ENCODE measurements at regions not wholly inside any gene's neighbourhood (a gene's known extent, or its start where the extent isn't known, plus 50 kb on each side); places are given as distances from the start of the nearest gene placed in this dataset.
"Not testable (repeated sequence)": the region's sequence is repeated elsewhere in the genome, so short reads cannot be mapped to it uniquely, and the experiment has no call there.

DNA sequence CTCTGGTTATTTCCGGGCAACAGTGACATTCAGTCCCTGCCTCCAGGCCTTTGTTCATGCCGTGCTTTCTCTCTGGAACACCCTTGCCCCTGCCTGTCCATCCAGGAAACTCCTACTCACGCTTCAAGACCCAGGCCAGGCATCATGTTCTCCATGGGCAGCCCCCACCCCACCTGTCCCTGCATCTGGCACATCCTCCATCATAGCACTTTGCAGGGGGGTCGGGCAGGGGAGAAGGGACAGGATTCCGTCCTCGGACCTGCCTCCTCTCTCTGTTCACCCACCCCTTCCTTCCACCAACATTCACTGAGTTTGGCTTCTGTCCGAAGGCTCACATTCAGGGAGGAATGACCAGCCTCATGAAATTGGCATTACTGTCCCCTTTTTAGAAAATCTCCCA is 206.1 kb downstream of the MATN1 start:
- not testable (repeated sequence) for ATAC-seq (ENCODE audit: insufficient read depth, low FRiP score); H3K4me3 ChIP-seq; H3K9me3 ChIP-seq (ENCODE audit: control insufficient read depth in 4 of 4, insufficient read depth in 3 of 4, low read length in 3 of 4); H3K4me1 ChIP-seq (ENCODE audit: control insufficient read depth in 5 of 5, insufficient read depth in 5 of 5, low read length in 5 of 5); H3K9ac ChIP-seq (ENCODE audit: insufficient read depth in 1 of 2, low read length in 2 of 2); H3K27me3 ChIP-seq (ENCODE audit: control insufficient read depth in 3 of 3, insufficient read depth in 3 of 3, low read length in 2 of 3); H3K27ac ChIP-seq (ENCODE audit: low read depth in 1 of 2, low read length in 1 of 2); H3K36me3 ChIP-seq (ENCODE audit: control insufficient read depth in 4 of 4, insufficient read depth in 4 of 4, low read length in 4 of 4); DNase-seq
- 71 to 74% methylated on average over 7 of the region's 7 CpGs for WGBS, 2 donors

DNA sequence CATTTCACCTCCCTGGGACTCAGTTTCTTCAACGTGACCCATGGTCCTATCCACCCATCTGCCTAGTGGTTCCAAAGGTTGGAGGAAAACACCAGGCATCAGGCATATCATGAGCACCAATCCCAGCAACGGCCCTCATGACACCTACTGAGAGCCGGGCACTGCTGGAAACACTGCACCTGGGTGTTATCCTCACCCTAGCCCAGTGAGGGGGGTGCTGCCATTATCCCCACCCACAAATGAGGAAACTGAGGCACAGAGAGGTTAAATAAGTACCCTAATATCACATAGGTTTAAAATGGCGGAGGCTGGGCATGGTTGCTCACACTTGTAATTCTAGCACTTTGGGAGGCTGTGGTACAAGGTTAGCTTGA is 206.9 kb downstream of the MATN1 start:
- Histone ChIP-seq H3K4me1 (ENCODE audit: control insufficient read depth in 5 of 5, insufficient read depth in 5 of 5, low read length in 5 of 5) (no peaks in the 10 kb centered on the region), H3K9ac (ENCODE audit: insufficient read depth in 1 of 2, low read length in 2 of 2) (no peak overlapping the region), H3K4me3 (no peak overlapping the region), H3K9me3 (ENCODE audit: control insufficient read depth in 4 of 4, insufficient read depth in 3 of 4, low read length in 3 of 4) (peaks cover 0 to 2% (median 0%) of the 10 kb centered on the region in 4 donors), H3K36me3 (ENCODE audit: control insufficient read depth in 4 of 4, insufficient read depth in 4 of 4, low read length in 4 of 4) (no peaks in the 10 kb centered on the region), H3K27ac (ENCODE audit: low read depth in 1 of 2, low read length in 1 of 2) (no peak overlapping the region), H3K27me3 (ENCODE audit: control insufficient read depth in 3 of 3, insufficient read depth in 3 of 3, low read length in 2 of 3) (peaks cover 0 to 3% (median 2%) of the 10 kb centered on the region in 3 donors)
- no peak for ATAC-seq (ENCODE audit: insufficient read depth, low FRiP score)
- 86 to 87% methylated on average over 4 of the region's 4 CpGs for WGBS, 2 donors
- TF ChIP-seq, protein P1, sequence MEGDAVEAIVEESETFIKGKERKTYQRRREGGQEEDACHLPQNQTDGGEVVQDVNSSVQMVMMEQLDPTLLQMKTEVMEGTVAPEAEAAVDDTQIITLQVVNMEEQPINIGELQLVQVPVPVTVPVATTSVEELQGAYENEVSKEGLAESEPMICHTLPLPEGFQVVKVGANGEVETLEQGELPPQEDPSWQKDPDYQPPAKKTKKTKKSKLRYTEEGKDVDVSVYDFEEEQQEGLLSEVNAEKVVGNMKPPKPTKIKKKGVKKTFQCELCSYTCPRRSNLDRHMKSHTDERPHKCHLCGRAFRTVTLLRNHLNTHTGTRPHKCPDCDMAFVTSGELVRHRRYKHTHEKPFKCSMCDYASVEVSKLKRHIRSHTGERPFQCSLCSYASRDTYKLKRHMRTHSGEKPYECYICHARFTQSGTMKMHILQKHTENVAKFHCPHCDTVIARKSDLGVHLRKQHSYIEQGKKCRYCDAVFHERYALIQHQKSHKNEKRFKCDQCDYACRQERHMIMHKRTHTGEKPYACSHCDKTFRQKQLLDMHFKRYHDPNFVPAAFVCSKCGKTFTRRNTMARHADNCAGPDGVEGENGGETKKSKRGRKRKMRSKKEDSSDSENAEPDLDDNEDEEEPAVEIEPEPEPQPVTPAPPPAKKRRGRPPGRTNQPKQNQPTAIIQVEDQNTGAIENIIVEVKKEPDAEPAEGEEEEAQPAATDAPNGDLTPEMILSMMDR (IDR thresholded peaks at IDR 0.05; ENCODE audit: control extremely low read depth, extremely low read depth), result no peak
- no peak for DNase-seq

DNA sequence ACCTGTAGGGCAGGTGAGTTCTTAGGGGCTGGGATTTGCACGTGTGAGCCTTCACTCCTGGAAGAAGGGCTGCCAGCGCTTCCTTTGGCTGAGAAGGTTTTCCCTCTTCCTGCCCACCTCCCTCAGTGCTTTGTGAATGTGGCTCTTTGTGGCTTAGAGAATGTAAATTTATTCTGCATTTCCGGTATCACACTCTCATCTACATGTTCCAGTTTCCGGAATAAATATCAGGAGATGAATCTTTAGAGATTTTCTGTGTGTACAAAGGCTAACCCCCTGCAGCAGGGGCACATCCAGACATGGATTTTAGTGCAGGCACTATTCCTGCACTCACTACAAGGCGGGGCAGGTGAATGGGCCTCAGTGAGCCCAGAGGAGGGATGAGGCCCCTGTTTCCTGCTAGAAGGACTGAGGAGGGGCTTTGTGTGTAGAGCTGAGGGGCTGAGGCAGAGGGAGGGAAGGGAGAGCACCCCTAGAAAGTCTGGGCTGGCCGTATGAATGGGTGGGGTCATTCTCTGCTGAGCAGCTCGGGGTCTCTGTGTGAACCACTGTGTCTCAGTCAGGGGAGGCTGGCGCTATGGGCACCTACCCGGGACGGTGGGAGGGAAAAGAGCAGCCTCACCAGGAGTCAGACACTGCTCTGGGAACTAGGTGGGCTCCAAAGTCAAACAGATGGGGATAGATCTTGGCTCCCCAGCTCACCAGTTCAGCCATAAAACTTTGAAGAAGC is 207.5 kb downstream of the MATN1 start:
- TF ChIP-seq, protein P1 (IDR thresholded peaks at IDR 0.05; ENCODE audit: control extremely low read depth, extremely low read depth), result no peak
- WGBS, 2 donors, result 62 to 73% methylated on average over 10 of the region's 10 CpGs

DNA sequence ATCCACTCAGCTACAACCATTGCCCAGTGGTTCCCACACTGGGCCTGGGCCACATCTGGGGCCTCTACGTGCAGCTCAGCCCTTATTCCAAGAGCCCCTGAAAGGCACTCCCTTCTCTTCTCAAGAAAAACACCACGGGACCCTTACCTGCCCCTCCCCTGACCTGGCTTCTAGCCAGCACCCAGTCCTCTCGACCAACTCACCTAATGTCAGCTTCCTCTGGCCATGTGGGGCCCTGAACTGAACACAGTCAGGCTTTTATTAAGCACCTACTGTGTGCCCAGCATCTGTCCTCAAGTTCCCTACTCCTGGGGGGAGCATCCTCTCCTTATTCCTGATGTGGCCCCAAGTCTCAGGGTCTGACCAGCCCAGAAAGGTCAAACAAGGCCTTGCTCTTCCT is 208.4 kb downstream of the MATN1 start:
- ATAC-seq (ENCODE audit: insufficient read depth, low FRiP score) (no peak), DNase-seq (no peak)
- Histone ChIP-seq H3K36me3 (ENCODE audit: control insufficient read depth in 4 of 4, insufficient read depth in 4 of 4, low read length in 4 of 4) (no peaks in the 10 kb centered on the region), H3K4me3 (no peak overlapping the region), H3K4me1 (ENCODE audit: control insufficient read depth in 5 of 5, insufficient read depth in 5 of 5, low read length in 5 of 5) (no peaks in the 10 kb centered on the region), H3K9me3 (ENCODE audit: control insufficient read depth in 4 of 4, insufficient read depth in 3 of 4, low read length in 3 of 4) (peaks cover 0 to 6% (median 0%) of the 10 kb centered on the region in 4 donors), H3K9ac (ENCODE audit: insufficient read depth in 1 of 2, low read length in 2 of 2) (no peak overlapping the region), H3K27ac (ENCODE audit: low read depth in 1 of 2, low read length in 1 of 2) (no peak overlapping the region), H3K27me3 (ENCODE audit: control insufficient read depth in 3 of 3, insufficient read depth in 3 of 3, low read length in 2 of 3) (peaks cover 0 to 3% (median 0%) of the 10 kb centered on the region in 3 donors)
- WGBS, 2 donors, result 48 to 64% methylated on average over 3 of the region's 3 CpGs
- TF ChIP-seq, protein P1 (IDR thresholded peaks at IDR 0.05; ENCODE audit: control extremely low read depth, extremely low read depth), result no peak

More for the DNA sequence above, 207.5 kb downstream of the MATN1 start:
- H3K9ac ChIP-seq (ENCODE audit: insufficient read depth in 1 of 2, low read length in 2 of 2), result no peak overlapping the region
- H3K4me3 ChIP-seq, result no peak overlapping the region
- peaks cover 0 to 3% (median 0%) of the 10 kb centered on the region in 3 donors for H3K27me3 ChIP-seq (ENCODE audit: control insufficient read depth in 3 of 3, insufficient read depth in 3 of 3, low read length in 2 of 3)
- H3K36me3 ChIP-seq (ENCODE audit: control insufficient read depth in 4 of 4, insufficient read depth in 4 of 4, low read length in 4 of 4), result no peaks in the 10 kb centered on the region
- H3K27ac ChIP-seq (ENCODE audit: low read depth in 1 of 2, low read length in 1 of 2), result no peak overlapping the region
- no peak for DNase-seq
- H3K9me3 ChIP-seq (ENCODE audit: control insufficient read depth in 4 of 4, insufficient read depth in 3 of 4, low read length in 3 of 4), result peaks cover 0 to 6% (median 0%) of the 10 kb centered on the region in 4 donors
- no peak for ATAC-seq (ENCODE audit: insufficient read depth, low FRiP score)
- H3K4me1 ChIP-seq (ENCODE audit: control insufficient read depth in 5 of 5, insufficient read depth in 5 of 5, low read length in 5 of 5), result no peaks in the 10 kb centered on the region
